Nephron progenitor cell (in vitro differentiated cells): ENCODE measurements at regions not wholly inside any gene's neighbourhood (a gene's known extent, or its start where the extent isn't known, plus 50 kb on each side); places are given as distances from the start of the nearest gene placed in this dataset.

Source experiments
- DNase-seq: peaks from one replicate; pipeline ENCODE4 v3.0.0; 2021
- H3K27ac Mint-ChIP-seq: 2 replicates; pipeline ENCODE4 v1.8.0; 2021; ENCODE audit warnings: mild to moderate bottlenecking, moderate library complexity, mixed read lengths
- H3K27me3 Mint-ChIP-seq: 2 replicates; pipeline ENCODE4 v1.8.0; 2021; ENCODE audit warnings: mild to moderate bottlenecking, low read depth, mixed read lengths; ENCODE audit not compliant: poor library complexity
- H3K36me3 Mint-ChIP-seq: 2 replicates; pipeline ENCODE4 v1.8.0; 2021; ENCODE audit warnings: low read depth, mixed read lengths
- H3K4me1 Mint-ChIP-seq: 2 replicates; pipeline ENCODE4 v1.8.0; 2021; ENCODE audit warnings: mixed read lengths
- H3K4me3 Mint-ChIP-seq: 2 replicates; pipeline ENCODE4 v1.8.0; 2021; ENCODE audit warnings: mild to moderate bottlenecking, moderate library complexity, mixed read lengths
- H3K9me3 Mint-ChIP-seq: 2 replicates; pipeline ENCODE4 v1.8.0; 2021; ENCODE audit warnings: mild to moderate bottlenecking, moderate library complexity, mixed read lengths
- CTCF ChIP-seq: fragments of 200-600 bp; sonication (generic); IDR thresholded peaks from 2 replicates; pipeline ENCODE4 v1.5.0; 2021; ENCODE audit warnings: antibody characterized with exemption

- H3K27ac Mint-ChIP-seq: no peak overlapping the region
- no peaks in the 10 kb centered on the region for H3K36me3 Mint-ChIP-seq
- DNase-seq: no peak
- TF ChIP-seq CTCF: no peak
- H3K9me3 Mint-ChIP-seq: no peaks in the 10 kb centered on the region
- H3K27me3 Mint-ChIP-seq: peaks cover 13% of the 10 kb centered on the region
- H3K4me3 Mint-ChIP-seq: no peak overlapping the region
- H3K4me1 Mint-ChIP-seq: no peaks in the 10 kb centered on the region
These were observed 65.9 kb upstream of the ASTN2 start for GRCh38 chr9:117480729-117481128.

DNA sequence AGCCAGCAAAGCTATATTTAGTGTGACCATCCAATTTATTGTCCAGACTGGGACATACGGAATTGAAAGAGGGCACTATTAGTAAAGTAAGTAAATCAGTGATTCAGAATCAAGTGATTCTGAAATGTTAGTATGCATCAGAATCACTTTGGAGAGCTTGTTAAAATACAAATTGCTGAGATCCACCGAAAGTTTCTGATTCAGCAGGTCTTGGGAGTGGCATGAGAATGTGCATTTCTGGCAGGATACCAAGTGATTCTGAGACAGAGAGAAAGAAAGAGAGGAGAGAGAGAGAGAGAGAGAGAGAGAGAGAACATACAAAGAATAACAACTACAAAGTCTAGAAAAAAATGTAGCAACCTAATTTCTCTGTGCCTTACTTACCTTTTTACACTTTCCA is 65.4 kb upstream of the ASTN2 start:
- Mint-ChIP-seq H3K4me1 (no peaks in the 10 kb centered on the region), H3K27ac (peak overlapping the region; percentile 33), H3K36me3 (no peaks in the 10 kb centered on the region), H3K4me3 (no peak overlapping the region), H3K27me3 (peaks cover 13% of the 10 kb centered on the region), H3K9me3 (no peaks in the 10 kb centered on the region)
- TF ChIP-seq CTCF: no peak
- no peak for DNase-seq

DNA sequence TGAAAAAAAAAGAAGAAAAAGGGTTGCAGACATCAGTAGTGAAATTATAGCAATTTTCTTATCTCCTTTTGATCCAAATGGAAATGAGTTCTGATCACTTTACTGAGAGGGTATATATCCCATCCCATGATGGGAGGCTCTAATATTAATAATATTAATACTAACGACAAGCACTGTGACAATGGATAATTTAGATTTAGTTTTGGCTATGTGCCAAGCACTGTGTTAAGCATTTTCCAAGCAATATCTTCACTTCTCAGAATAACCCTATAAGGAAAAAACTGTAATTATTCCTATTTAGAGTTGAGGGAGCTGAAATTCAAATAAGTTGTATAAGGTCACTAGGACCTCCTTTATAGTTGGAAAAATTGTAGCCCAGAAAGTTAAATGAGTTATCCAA is 58.4 kb upstream of the ASTN2 start:
- H3K36me3 Mint-ChIP-seq: no peaks in the 10 kb centered on the region

DNA sequence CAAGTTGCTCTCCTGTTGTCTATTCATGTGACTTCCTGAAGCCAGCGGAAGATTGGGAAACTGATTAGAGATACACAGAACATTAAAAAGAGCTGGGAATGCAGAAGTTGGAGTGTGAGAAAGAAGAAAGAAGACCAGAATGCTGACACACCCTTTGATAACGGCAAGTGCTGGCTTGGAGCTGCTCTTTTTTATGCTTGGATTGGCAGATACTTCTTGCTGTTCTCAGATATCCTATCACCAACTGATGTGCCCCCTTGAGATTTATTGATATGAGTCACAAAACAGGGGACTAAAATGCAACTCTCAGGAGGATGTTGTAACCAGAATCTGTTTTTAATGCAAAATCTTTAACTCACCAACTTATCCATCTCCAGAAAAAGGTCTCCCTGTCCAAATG is 56.0 kb upstream of the ASTN2 start:
- no peaks in the 10 kb centered on the region for H3K9me3 Mint-ChIP-seq
- no peaks in the 10 kb centered on the region for H3K36me3 Mint-ChIP-seq
- H3K27me3 Mint-ChIP-seq: peaks cover 4% of the 10 kb centered on the region
- no peak overlapping the region for H3K27ac Mint-ChIP-seq
- no peak for DNase-seq
- TF ChIP-seq CTCF: no peak
- peaks cover 10% of the 10 kb centered on the region for H3K4me1 Mint-ChIP-seq
- no peak overlapping the region for H3K4me3 Mint-ChIP-seq

More for the DNA sequence above, 58.4 kb upstream of the ASTN2 start:
- no peak for TF ChIP-seq CTCF
- Mint-ChIP-seq H3K4me3 (no peak overlapping the region), H3K9me3 (no peaks in the 10 kb centered on the region), H3K27ac (no peak overlapping the region), H3K27me3 (no peaks in the 10 kb centered on the region), H3K4me1 (peaks cover 10% of the 10 kb centered on the region)
- no peak for DNase-seq

DNA sequence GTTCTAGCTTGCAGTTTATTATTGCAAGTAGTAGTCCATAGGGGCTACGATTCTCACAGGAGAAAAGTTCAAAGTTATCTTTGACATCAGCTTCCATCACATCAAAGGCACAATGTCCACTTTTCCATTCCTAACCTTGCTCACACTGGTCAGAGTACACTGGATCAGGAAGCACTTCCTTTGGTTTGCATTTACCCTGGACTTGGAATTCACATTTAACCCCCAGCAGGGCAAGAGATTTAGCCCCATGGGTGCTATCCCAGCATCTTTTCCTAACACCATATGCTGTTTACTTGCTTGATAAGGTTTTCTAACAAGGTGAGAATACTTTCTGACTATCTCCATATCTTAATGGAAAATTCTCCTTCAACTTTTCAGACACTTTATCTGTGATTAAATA is 55.6 kb upstream of the ASTN2 start:
- peaks cover 10% of the 10 kb centered on the region for H3K4me1 Mint-ChIP-seq
- DNase-seq: no peak
- no peaks in the 10 kb centered on the region for H3K9me3 Mint-ChIP-seq
- no peak overlapping the region for H3K4me3 Mint-ChIP-seq
- H3K36me3 Mint-ChIP-seq: no peaks in the 10 kb centered on the region
- no peak for TF ChIP-seq CTCF
- H3K27ac Mint-ChIP-seq: no peak overlapping the region
- peaks cover 8% of the 10 kb centered on the region for H3K27me3 Mint-ChIP-seq

GRCh38 chr9:117466111-117466510 is 51.3 kb upstream of the ASTN2 start:
- no peak for TF ChIP-seq CTCF
- H3K27ac Mint-ChIP-seq: no peak overlapping the region
- H3K4me3 Mint-ChIP-seq: no peak overlapping the region
- H3K36me3 Mint-ChIP-seq: no peaks in the 10 kb centered on the region
- peaks cover 17% of the 10 kb centered on the region for H3K27me3 Mint-ChIP-seq
- H3K9me3 Mint-ChIP-seq: no peaks in the 10 kb centered on the region
- DNase-seq: no peak
- H3K4me1 Mint-ChIP-seq: peaks cover 13% of the 10 kb centered on the region
